PFSK-1 (cell line): ENCODE measurements at regions not wholly inside any gene's neighbourhood (a gene's known extent, or its start where the extent isn't known, plus 50 kb on each side); places are given as distances from the start of the nearest gene placed in this dataset.

Experiments
- FOXP2 ChIP-seq: optimal IDR thresholded peaks from 2 replicates; pipeline ENCODE3; 2011; ENCODE audit warnings: borderline replicate concordance, control low read depth, inconsistent platforms; ENCODE audit not compliant: insufficient read depth; ENCODE audit errors: extremely low read length, extremely low read depth
- POLR2AphosphoS5 ChIP-seq: IDR thresholded peaks from 2 replicates; pipeline ENCODE4 v1.6.1; 2012; ENCODE audit warnings: low read depth, mild to moderate bottlenecking, control low read depth, low read length, moderate library complexity
- REST ChIP-seq, 2 experiments: IDR thresholded peaks; 2 replicates each; pipeline versions ENCODE4 v1.6.1 to v1.8.0; 2011 to 2012; ENCODE audit warnings: low read depth in 2 of 2, low read length in 2 of 2, control low read depth in 1 of 2, inconsistent platforms in 1 of 2, mild to moderate bottlenecking in 1 of 2, moderate library complexity in 1 of 2; ENCODE audit not compliant: insufficient read depth in 1 of 2
- SIN3A ChIP-seq: IDR thresholded peaks from 2 replicates; pipeline ENCODE4 v1.6.1; 2012; ENCODE audit warnings: mild to moderate bottlenecking, low read length, moderate library complexity, borderline replicate concordance; ENCODE audit not compliant: insufficient read depth
- TAF1 ChIP-seq: IDR thresholded peaks from 2 replicates; pipeline ENCODE4 v1.6.1; 2012; ENCODE audit warnings: low read length, control low read depth, borderline replicate concordance; ENCODE audit not compliant: insufficient read depth

DNA sequence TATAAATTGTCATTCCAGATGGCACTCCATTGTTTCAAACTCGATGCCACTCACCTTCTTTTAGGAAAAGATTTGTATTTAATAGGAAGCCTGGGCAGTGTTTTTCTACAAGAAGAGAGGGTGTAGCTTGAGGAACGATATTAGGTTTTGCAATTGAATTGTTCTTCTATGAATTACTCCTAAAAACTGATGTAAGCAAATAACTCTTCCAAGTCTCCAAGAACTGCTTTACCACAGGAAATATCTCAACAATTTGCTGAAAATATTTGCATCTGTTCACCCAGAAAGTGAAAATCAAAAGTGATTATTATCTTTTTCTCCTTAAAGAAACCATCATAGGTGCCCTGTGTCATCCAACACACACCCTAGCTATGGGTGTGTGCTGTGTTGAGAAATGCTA, 261.3 kb upstream of the MEOX2 start:
- no peak for TF ChIP-seq POLR2AphosphoS5
- TF ChIP-seq TAF1 = no peak

DNA sequence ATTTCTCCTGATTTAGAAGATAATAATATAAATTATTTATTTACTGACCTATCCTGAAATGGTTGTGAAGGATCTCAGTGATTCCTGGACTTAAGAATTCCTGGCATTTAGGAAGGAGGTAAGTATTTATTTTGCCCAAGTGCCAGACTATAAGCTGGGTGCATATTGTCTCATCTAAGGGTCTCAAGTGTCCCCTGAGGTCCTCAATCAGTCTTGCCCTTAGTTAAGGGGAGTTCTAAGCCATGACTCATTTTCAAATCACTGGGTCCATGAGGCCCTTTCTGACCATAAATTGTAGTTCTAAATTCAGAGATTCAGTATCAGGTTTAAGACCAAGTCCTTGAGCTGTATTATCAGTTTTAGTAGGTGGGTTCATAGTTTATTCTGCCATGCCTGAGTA, 251.6 kb upstream of the MEOX2 start:
- no peak for TF ChIP-seq TAF1
- TF ChIP-seq POLR2AphosphoS5 = no peak
- TF ChIP-seq REST (IDR thresholded peaks at IDR 0.05; ENCODE audit: insufficient read depth in 1 of 2, low read depth in 2 of 2, low read length in 2 of 2) = no peak
- TF ChIP-seq FOXP2 = no peak
- TF ChIP-seq SIN3A = no peak

DNA sequence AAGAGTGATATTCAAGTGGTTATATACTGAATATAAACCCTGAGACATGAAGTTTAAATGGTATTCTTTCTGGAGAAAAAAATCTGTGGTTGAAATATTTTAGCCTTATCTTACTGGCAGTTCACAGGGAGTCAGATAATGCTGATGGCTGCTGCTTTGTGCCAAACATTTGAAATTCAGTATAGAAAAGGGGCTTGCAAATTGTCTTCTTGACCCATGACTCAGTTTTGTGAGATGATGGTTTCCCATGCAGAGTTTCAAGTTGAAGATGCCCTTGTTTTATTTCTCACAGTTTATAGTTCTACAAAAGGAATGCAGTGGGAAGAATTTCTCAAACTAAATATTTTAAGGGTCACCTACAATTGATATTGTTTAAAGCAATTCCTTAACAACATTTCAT, 251.1 kb upstream of the MEOX2 start:
- no peak for TF ChIP-seq TAF1

DNA sequence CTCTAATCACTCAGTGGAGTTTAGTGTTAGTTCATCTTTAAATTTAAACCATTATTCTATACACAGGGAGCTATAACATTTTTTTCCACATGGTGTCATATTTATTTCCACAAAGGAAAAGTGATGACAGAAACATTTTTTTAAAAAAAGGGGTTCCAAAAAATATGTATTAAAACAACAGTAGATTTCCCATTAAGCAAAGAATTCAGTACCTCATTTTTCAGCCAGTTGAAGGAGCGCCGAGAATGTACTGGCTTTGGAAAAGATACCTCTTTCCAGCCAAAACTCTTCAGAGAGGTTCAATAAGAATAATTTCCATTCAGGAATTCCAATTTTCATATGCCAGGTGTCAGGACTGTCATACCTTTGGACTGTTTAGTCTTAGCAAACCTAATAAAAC, 250.5 kb upstream of the MEOX2 start:
- TF ChIP-seq SIN3A = no peak
- TF ChIP-seq FOXP2 = no peak
- TF ChIP-seq REST (IDR thresholded peaks at IDR 0.05; ENCODE audit: insufficient read depth in 1 of 2, low read depth in 2 of 2, low read length in 2 of 2) = no peak
- no peak for TF ChIP-seq POLR2AphosphoS5
- no peak for TF ChIP-seq TAF1

- TF ChIP-seq FOXP2 (no peak), POLR2AphosphoS5 (no peak), SIN3A (no peak), TAF1 (no peak), REST (IDR thresholded peaks at IDR 0.05; ENCODE audit: insufficient read depth in 1 of 2, low read depth in 2 of 2, low read length in 2 of 2) (no peak)
Measured at GRCh38 chr7:15932318-15932717, 245.8 kb upstream of the MEOX2 start.

GRCh38 chr7:15929411-15929810, 242.9 kb upstream of the MEOX2 start:
- no peak for TF ChIP-seq FOXP2
- TF ChIP-seq POLR2AphosphoS5 = no peak
- no peak for TF ChIP-seq REST (IDR thresholded peaks at IDR 0.05; ENCODE audit: insufficient read depth in 1 of 2, low read depth in 2 of 2, low read length in 2 of 2)
- TF ChIP-seq SIN3A = no peak
- TF ChIP-seq TAF1 = no peak
